K562 (cell line): ENCODE measurements at regions not wholly inside any gene's neighbourhood (a gene's known extent, or its start where the extent isn't known, plus 50 kb on each side); places are given as distances from the start of the nearest gene placed in this dataset.

Experiments
- PREB ChIP-seq: sonication (generic); formaldehyde crosslinking; IDR thresholded peaks from 2 replicates; pipeline ENCODE4 v1.8.1; 2023; ENCODE audit warnings: mild to moderate bottlenecking, missing genetic modification reagents
- RAD21 ChIP-seq, 2 experiments: fragments of 250-450 bp in 1 of 2; fragments of 450-650 bp in 1 of 2; sonication (Bioruptor Pico) in 1 of 2; formaldehyde crosslinking in 1 of 2; IDR thresholded peaks in 1 of 2; conservative IDR thresholded peaks in 1 of 2; 2 replicates each; pipeline versions ENCODE4 v1.4.0 to v1.8.0; 2020 to 2022; ENCODE audit warnings: mild to moderate bottlenecking in 2 of 2, moderate library complexity in 1 of 2
- RFX7 ChIP-seq: fragments of 250-450 bp; sonication (Bioruptor Pico); IDR thresholded peaks from 2 replicates; pipeline ENCODE4 v1.5.1; 2021; ENCODE audit warnings: mild to moderate bottlenecking
- SFPQ ChIP-seq: fragments of 200-400 bp; formaldehyde crosslinking; IDR thresholded peaks from 2 replicates; pipeline ENCODE4 v1.6.1; 2017; ENCODE audit warnings: mild to moderate bottlenecking, low read depth, low read length, moderate library complexity
- ZNF134 ChIP-seq: fragments of 250-450 bp; sonication (Bioruptor Pico); conservative IDR thresholded peaks from 2 replicates; pipeline ENCODE4 v1.4.0; 2020
- ZNF24 ChIP-seq: fragments of 450-650 bp; IDR thresholded peaks from 2 replicates; pipeline ENCODE4 v1.6.1; 2016
- ZNF407 ChIP-seq: fragments of 450-650 bp; IDR thresholded peaks from 2 replicates; pipeline ENCODE4 v1.6.1; 2016; ENCODE audit warnings: low read depth

DNA sequence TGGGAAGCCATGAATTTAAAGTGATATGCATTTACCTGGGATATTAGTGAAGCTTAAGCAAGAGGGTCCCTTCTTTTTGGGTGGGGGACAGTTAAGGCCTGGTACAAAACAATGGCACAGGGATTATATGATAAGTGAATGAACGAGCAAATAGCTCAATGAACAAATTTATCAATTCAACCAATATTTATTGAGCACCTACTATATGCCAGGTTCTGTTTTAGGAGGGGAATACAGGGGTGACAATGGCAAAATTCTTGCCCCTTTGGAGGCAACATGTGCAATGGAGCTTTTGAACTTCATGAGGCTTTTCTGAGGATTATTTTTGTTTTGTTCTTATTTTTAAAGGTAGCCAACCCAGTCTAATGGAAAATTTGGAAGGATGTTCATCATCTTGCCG is 68.2 kb downstream of the FOXD2 start:
- TF ChIP-seq RAD21 (CRISPR knock-in tag; conservative IDR thresholded peaks at IDR 0.05 in 1 of 2, IDR thresholded peaks at IDR 0.05 in 1 of 2): no peak
- no peak for TF ChIP-seq ZNF407
- TF ChIP-seq ZNF134 (CRISPR knock-in tag): no peak
- no peak for TF ChIP-seq SFPQ
- TF ChIP-seq ZNF24: no peak
- no peak for TF ChIP-seq RFX7 (CRISPR knock-in tag)
- no peak for TF ChIP-seq PREB (CRISPR knock-in tag)
